D721Med (cell line): ENCODE measurements at regions not wholly inside any gene's neighbourhood (a gene's known extent, or its start where the extent isn't known, plus 50 kb on each side); places are given as distances from the start of the nearest gene placed in this dataset.

Experiments used
- DNase-seq: peaks from one replicate; pipeline ENCODE4 v3.0.0; 2011; ENCODE audit warnings: low spot score; ENCODE audit not compliant: insufficient read length
- FAIRE-seq: peaks from 2 replicates; lab custom pipeline; 2011; peaks lifted over from hg19 to GRCh38; lab: Jason Lieb, UNC
- CTCF ChIP-seq: IDR thresholded peaks from 2 replicates; pipeline ENCODE4 v1.5.1; 2012; ENCODE audit warnings: mild to moderate bottlenecking, control low read depth; ENCODE audit not compliant: insufficient read depth; ENCODE audit errors: missing control alignments

- no peak for TF ChIP-seq CTCF
- no peak for FAIRE-seq
Measured at GRCh38 chr4:34512616-34513015, 1731.7 kb downstream of the ARAP2 start.

GRCh38 chr4:34516524-34516923 is 1727.8 kb downstream of the ARAP2 start:
- DNase-seq (no peak), FAIRE-seq (no peak)
- no peak for TF ChIP-seq CTCF

More at GRCh38 chr4:34512616-34513015, 1731.7 kb downstream of the ARAP2 start:
- DNase-seq = no peak

- peak; percentile 35 for FAIRE-seq
- DNase-seq = no peak
- TF ChIP-seq CTCF = no peak
Measured at GRCh38 chr4:34534916-34535315, 1709.4 kb downstream of the ARAP2 start.

- no peak for TF ChIP-seq CTCF
- FAIRE-seq (no peak), DNase-seq (no peak)
Measured at GRCh38 chr4:34566091-34566490, 1678.2 kb downstream of the ARAP2 start.

- DNase-seq = no peak
- TF ChIP-seq CTCF = no peak
- no peak for FAIRE-seq
Measured at GRCh38 chr4:34572026-34572425, 1672.3 kb downstream of the ARAP2 start.

GRCh38 chr4:34615315-34615714 is 1629.0 kb downstream of the ARAP2 start:
- DNase-seq = no peak
- FAIRE-seq = no peak
- TF ChIP-seq CTCF = no peak

GRCh38 chr4:34619531-34620162 is 1624.7 kb downstream of the ARAP2 start:
- TF ChIP-seq CTCF = no peak
- DNase-seq = no peak
- no peak for FAIRE-seq
